ENCODE measurements at regions not wholly inside any gene's neighbourhood (a gene's known extent, or its start where the extent isn't known, plus 50 kb on each side); places are given as distances from the start of the nearest gene placed in this dataset.

DNA sequence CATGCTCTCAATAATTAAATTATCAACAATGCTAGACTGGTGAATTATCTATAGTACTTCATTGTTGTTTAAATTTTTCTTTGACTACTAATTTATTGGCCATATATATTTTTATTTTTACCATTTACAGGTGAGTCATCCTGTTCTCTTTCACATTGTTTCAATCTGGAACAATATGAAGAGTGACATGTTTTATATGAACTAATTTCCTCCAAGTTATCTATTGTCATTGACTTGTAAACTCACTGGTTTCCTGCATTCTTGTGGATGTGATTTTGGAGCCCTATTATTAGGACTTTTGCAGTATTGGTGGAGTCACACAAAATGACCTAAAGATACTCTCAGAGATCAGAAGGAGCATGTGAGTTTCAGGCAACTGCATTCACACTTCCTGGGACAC lies 297.7 kb downstream of the AEBP2 start:
- TF ChIP-seq, protein P1, sequence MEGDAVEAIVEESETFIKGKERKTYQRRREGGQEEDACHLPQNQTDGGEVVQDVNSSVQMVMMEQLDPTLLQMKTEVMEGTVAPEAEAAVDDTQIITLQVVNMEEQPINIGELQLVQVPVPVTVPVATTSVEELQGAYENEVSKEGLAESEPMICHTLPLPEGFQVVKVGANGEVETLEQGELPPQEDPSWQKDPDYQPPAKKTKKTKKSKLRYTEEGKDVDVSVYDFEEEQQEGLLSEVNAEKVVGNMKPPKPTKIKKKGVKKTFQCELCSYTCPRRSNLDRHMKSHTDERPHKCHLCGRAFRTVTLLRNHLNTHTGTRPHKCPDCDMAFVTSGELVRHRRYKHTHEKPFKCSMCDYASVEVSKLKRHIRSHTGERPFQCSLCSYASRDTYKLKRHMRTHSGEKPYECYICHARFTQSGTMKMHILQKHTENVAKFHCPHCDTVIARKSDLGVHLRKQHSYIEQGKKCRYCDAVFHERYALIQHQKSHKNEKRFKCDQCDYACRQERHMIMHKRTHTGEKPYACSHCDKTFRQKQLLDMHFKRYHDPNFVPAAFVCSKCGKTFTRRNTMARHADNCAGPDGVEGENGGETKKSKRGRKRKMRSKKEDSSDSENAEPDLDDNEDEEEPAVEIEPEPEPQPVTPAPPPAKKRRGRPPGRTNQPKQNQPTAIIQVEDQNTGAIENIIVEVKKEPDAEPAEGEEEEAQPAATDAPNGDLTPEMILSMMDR (IDR thresholded peaks at IDR 0.05; ENCODE audit: low read length) = no peak
- TF ChIP-seq EZH2 (optimal IDR thresholded peaks at IDR 0.05; ENCODE audit: low read depth, low read length) = no peak
- no peak for TF ChIP-seq EZH2phosphoT487 (IDR thresholded peaks at IDR 0.05; ENCODE audit: low read length)
